Ishikawa (cell line): ENCODE measurements at regions not wholly inside any gene's neighbourhood (a gene's known extent, or its start where the extent isn't known, plus 50 kb on each side); places are given as distances from the start of the nearest gene placed in this dataset.

Experiments
- CEBPB ChIP-seq: IDR thresholded peaks from 2 replicates; pipeline ENCODE4 v1.6.1; 2012
- CREB1 ChIP-seq: IDR thresholded peaks from 2 replicates; pipeline ENCODE4 v1.6.1; 2012; ENCODE audit warnings: low read depth
- EGR1 ChIP-seq: IDR thresholded peaks from 2 replicates; pipeline ENCODE4 v1.6.1; 2012
- EP300 ChIP-seq: IDR thresholded peaks from 2 replicates; pipeline ENCODE4 v1.6.1; 2012; ENCODE audit warnings: borderline replicate concordance
- FOXM1 ChIP-seq: IDR thresholded peaks from 2 replicates; pipeline ENCODE4 v1.6.1; 2012; ENCODE audit warnings: low read depth, borderline replicate concordance
- MAX ChIP-seq: IDR thresholded peaks from 2 replicates; pipeline ENCODE4 v1.6.1; 2012
- NFIC ChIP-seq: IDR thresholded peaks from 2 replicates; pipeline ENCODE4 v1.6.1; 2012
- RAD21 ChIP-seq: IDR thresholded peaks from 2 replicates; pipeline ENCODE4 v1.6.1; 2012; ENCODE audit warnings: low read depth
- REST ChIP-seq: IDR thresholded peaks from 2 replicates; pipeline ENCODE4 v1.6.1; 2012; ENCODE audit warnings: low read depth, mild to moderate bottlenecking
- TAF1 ChIP-seq: IDR thresholded peaks from 2 replicates; pipeline ENCODE4 v1.6.1; 2012; ENCODE audit warnings: low read depth, mild to moderate bottlenecking
- TCF12 ChIP-seq: IDR thresholded peaks from 2 replicates; pipeline ENCODE4 v1.6.1; 2012; ENCODE audit warnings: low read depth
- TEAD4 ChIP-seq: IDR thresholded peaks from 2 replicates; pipeline ENCODE4 v1.6.1; 2012
- YY1 ChIP-seq: IDR thresholded peaks from 2 replicates; pipeline ENCODE4 v1.6.1; 2012; ENCODE audit warnings: low read depth
- ZBTB7A ChIP-seq: IDR thresholded peaks from 2 replicates; pipeline ENCODE4 v1.6.1; 2012; ENCODE audit warnings: low read depth
- TF ChIP-seq, protein P1 (sequence below): IDR thresholded peaks from 2 replicates; pipeline ENCODE4 v1.6.1; 2012

DNA sequence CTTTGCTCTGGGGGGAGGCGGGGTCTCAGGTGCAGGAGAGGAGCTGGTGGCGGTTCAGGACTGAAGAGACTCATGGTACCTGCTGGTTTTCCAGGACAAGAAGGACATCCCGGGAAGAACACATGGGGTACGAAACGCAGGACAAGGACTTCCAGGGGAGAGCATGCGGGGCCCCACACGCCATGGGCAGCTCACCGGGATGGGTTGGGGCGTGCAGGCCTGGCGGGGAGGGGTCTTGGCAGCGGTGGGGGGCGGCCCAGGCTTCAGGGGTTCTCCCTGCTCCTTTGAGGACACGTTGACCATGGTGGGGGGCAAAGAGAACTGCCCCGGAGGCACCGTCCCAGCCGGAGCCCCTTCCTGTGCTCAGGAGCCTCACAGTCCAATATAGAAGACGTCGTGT lies 673.2 kb downstream of the BRD1 start:
- TF ChIP-seq ZBTB7A (no peak), EGR1 (no peak), EP300 (no peak), CEBPB (no peak), CREB1 (no peak)
- TF ChIP-seq, protein P1, sequence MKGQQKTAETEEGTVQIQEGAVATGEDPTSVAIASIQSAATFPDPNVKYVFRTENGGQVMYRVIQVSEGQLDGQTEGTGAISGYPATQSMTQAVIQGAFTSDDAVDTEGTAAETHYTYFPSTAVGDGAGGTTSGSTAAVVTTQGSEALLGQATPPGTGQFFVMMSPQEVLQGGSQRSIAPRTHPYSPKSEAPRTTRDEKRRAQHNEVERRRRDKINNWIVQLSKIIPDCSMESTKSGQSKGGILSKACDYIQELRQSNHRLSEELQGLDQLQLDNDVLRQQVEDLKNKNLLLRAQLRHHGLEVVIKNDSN, result no peak

GRCh38 chr22:49153921-49154320 lies 673.8 kb downstream of the BRD1 start:
- TF ChIP-seq, protein P1, result no peak
- no peak for TF ChIP-seq EP300
- TF ChIP-seq TCF12, result no peak
- no peak for TF ChIP-seq MAX
- no peak for TF ChIP-seq REST
- no peak for TF ChIP-seq RAD21
- TF ChIP-seq EGR1, result no peak
- no peak for TF ChIP-seq TAF1
- no peak for TF ChIP-seq YY1
- no peak for TF ChIP-seq ZBTB7A
- no peak for TF ChIP-seq TEAD4
- TF ChIP-seq CREB1, result no peak
- no peak for TF ChIP-seq CEBPB
- TF ChIP-seq FOXM1, result no peak
- no peak for TF ChIP-seq NFIC

DNA sequence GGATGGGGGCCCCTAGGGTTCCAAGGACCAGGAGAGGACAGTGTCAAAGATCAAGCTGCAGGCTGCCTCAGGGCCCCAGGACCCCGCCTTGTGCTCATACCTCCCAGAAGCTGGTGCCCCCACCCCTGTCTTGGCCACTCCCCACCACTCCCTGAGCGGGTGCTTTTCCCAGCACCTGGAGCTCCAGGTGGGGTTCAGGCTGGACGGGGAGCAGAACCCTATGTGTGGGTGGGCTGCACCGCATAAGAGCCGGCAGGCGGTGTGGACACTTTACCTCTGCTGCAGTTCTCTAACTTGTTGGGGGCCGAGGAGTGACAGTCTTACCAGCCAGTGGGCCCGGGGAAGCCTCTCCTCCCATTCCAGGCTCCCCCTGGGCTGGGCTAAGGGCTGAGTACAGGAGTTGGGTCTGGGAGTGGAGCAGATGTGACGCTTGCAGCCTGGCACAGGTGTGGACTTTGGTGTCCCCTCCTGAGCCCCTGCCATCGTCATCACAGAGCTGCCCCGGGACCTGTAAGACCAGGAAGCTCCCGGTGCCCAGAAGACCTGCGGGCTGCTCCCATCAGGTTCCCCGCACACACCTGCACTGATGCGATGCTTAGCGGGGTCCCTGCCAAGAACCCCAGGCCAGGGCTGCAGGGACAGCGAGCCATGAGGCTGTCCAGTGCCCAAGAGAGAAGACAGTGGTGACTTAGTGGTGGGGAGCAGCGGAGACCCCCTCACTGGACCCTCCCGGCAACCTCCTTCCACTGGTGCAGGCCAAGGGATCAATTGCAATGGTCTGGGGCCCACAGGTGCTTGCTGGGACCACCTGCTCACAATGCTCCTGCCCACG lies 674.5 kb downstream of the BRD1 start:
- TF ChIP-seq REST (no peak), CREB1 (no peak), ZBTB7A (no peak), TEAD4 (no peak), YY1 (no peak), CEBPB (no peak), FOXM1 (no peak), MAX (no peak), NFIC (no peak), TCF12 (no peak), TAF1 (no peak), EP300 (no peak), RAD21 (no peak), EGR1 (no peak)
- TF ChIP-seq, protein P1, result no peak

- TF ChIP-seq CREB1 (no peak), MAX (no peak)
Observed at GRCh38 chr22:49152127-49152938, 675.3 kb downstream of the BRD1 start.
